GM19395 (cell line): ENCODE measurements at regions not wholly inside any gene's neighbourhood (a gene's known extent, or its start where the extent isn't known, plus 50 kb on each side); places are given as distances from the start of the nearest gene placed in this dataset.
"Not testable (repeated sequence)": the region's sequence is repeated elsewhere in the genome, so short reads cannot be mapped to it uniquely, and the experiment has no call there.

ENCODE experiments used
- ATAC-seq: cut with Tn5 transposase; IDR thresholded peaks from one replicate; pipeline ENCODE4 v1.9.1; 2021; ENCODE audit warnings: mild to moderate bottlenecking, moderate library complexity; ENCODE audit not compliant: unreplicated experiment

DNA sequence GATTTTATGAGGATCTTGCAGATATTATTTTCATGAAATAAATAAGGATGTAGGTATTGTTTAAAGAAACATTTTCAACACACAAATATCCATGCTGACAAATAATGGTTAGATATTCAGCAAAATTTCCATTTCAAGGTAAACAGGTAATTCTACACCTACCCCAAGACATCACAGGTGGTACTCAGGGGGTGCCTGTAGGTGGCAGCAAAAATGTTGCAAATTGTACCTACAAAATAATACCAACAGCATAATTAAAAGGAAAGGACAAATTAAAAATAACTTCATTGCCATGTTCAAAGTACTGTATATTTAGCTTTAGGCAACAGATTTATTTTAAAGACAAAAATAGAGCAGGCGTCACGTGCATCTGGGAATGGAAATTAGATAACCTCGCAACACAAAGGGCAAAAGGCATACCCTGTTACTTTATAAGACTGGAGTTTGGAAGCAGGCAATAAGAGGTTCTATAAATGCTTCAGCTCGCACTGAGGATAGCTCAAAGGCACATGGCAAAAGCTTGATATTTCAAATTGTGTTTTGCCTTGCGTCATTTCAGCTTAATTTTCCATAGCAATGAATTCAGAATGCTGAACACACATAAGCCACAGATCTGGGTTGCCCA is 630.5 kb downstream of the TDRD15 start:
- ATAC-seq = no peak

DNA sequence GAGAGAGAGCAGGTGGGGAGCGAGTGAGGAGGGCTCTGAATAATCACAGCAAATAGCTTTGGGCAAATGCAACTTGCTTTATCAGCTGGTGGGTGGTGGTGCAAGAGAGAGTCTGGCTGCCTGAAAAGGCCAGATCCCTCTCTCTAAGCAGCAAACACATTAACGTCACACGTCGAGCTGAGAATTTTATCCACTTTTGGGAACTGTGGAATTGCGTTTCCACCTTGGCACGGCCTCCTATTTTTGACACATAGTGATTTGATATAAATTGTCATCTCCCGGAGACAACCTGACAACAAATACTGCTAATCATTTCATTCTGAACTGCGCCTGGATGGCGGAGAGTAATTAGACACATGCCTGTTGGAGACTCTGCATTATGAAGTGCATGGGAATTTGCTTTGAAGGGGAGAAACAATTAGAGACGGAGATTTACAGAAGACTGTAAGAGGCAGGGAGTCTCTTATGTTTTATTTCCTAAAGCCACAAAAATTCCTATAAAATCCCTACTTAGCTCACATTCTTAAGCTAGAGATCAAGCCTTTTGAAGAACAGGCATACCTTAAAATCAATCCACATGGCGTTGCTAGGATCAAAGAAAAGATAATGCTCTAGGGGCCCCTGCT is 634.1 kb downstream of the TDRD15 start:
- no peak for ATAC-seq

DNA sequence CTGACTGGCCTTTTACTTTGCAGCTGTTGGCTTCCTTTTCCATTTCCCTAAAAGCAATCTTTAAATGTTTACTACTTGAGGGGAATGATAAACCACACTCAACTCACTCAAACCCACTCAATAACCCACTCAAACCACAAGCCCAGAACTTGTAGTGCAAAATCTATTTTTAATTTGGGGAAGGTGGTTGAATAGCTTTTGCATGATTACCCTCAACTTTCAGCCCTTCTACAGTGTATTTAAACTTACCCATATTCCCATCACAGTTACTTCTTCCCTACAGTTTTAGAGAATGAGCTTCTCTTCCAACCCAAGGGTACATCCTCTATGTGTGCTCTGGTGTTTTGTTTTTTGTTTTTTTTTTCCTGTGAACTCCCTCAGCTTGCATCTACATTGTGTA is 636.1 kb downstream of the TDRD15 start:
- ATAC-seq = no peak

DNA sequence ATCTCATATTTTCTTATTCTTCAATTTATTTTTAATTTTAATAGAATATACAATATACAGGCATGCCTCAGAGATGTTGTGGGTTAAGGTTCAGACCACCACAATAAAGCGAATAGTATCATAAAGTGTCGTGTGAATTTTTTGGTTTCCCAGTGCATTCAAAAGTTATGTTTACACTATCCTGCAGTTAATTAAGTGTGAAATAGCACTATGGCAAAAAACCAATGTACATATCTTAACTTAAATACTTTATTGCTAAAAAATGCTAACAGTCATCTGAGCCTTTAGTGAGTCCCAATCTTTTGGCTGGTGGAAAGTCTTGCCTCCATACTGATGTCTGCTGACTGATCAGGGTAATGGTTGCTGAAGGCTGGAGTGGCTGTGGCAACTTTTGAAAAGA is 637.6 kb downstream of the TDRD15 start:
- ATAC-seq = no peak

DNA sequence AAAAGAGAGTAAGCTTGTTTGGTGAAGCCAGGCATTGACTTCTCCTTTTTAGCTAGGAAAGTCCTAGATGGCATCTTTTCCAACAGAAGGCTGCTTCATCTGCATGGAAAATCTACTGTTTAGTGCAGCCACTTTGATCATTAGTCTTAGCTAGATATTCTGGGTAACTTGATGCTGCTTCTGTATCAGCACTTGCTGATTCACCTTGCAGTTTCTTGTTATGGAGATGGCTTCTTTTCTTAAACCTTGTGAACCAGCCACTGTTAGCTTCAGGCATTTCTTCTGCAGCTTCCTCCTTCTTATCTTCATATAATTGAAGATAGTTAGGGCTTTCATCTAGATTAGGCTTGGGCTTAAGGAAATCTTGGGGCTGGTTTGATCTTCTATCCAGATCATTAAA is 639.7 kb downstream of the TDRD15 start:
- ATAC-seq = no peak

GRCh38 chr2:21770787-21771186 is 647.0 kb downstream of the TDRD15 start:
- no peak for ATAC-seq

DNA sequence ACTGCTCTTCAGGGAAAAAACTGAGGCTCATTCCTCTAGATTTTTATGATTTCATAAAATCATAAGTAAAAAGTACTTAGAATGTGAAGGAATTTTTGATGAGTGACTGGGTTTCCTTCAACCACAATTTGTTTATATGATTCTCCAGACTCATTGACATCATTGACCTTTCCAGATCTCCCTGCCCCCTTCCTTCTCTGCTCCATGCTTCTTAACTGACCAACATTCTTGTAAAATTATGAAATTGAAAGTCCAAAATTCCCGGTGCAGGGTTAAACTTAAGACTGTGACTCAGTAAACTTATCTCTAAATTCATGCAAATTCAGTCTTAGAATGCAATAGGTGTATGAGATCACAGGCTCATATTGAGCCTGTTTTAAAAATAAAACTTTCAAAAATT is 648.9 kb downstream of the TDRD15 start:
- ATAC-seq = no peak

DNA sequence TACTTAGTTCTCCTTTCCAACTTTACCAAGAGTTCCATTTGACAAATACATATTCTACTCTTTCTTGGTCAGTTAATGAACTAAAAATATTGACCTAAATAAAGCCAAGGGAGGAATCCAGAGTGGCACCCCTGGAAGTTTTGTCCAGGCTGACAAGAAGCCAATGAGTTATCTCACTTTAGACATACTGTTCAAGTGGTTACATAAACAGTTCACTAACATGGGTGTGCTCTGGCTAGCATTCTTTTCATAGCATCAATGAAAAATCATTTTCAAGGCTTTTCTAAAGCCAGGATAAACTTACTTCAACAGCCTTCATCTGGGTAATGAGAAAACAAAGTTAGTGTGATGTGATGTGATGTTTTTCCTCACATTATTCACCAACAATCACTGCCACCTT is 649.4 kb downstream of the TDRD15 start:
- no peak for ATAC-seq

DNA sequence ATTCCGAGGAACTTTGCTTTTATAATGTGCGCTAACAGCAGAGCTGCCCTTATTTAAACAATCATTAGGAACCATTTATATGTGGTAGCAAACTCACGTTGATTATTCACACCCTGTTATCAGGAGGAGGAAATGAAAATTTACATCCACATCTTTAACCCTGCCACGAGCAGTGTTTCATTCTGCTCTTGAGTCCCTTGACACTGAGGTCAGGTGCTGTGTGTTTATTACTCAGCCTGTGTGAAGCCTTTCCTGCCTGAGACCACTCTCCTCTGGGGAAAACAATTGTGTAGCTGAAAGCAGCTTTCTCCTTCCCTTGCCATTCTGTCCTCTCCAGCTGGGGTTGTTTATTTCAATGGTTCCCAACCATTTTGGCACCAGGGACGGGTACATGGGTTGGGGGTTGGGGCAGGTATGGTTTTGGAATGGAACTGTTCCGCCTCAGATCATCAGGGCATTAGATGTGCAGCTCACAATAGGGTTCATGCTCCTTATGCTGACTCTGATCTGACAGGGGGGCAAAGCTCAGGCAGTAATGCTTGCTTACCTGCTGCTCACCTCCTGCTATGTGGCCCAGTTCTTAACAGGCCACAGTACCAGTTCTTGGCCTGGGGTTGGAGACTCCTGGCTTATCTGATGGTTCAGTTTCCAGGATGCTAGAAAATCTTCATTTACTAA is 651.1 kb downstream of the TDRD15 start:
- ATAC-seq = no peak

DNA sequence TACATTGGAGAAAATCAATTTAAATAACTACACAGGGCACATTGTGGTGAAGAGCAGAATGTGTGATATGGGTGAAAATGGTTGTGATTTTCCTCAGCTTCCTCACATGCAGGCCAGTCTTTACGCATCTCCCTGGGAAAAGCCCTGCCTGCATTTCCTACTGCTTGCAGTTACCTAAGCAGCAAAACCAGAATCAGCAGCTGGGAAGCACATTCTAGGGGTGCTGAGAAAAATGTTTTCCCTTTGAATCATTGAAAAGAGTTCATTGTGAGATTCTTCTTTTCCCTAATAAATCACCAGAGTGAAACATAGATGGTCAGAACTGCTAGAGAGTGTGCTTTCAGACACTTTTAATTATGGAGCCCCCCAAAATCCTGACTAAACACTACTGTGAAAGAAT is 656.0 kb downstream of the TDRD15 start:
- no peak for ATAC-seq

GRCh38 chr2:21781962-21782361 is 658.2 kb downstream of the TDRD15 start:
- no peak for ATAC-seq

DNA sequence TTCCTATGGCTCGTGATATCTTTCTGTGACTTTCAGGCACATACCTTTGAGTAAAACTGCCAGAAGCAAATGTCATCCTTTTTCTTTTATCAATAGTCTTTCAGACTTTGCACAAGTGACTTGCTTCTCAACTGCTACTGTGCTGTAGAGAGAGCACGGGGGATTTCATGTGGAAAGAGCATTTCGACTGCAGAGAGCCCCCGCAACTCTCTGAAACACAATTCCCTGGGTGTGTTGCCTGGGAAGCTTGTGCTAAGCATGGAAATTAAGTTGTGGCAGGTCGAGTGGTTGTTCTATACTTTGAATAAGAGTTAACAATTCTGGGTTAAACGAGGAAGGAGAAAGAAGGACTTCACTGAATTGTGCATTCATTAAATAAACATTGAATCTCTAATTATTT is 659.1 kb downstream of the TDRD15 start:
- ATAC-seq = no peak

GRCh38 chr2:21787941-21788340 is 664.2 kb downstream of the TDRD15 start:
- ATAC-seq = no peak

GRCh38 chr2:21790311-21790710 is 666.5 kb downstream of the TDRD15 start:
- ATAC-seq = not testable (repeated sequence)

- ATAC-seq = no peak
These were observed 668.8 kb downstream of the TDRD15 start for GRCh38 chr2:21792571-21792970.

DNA sequence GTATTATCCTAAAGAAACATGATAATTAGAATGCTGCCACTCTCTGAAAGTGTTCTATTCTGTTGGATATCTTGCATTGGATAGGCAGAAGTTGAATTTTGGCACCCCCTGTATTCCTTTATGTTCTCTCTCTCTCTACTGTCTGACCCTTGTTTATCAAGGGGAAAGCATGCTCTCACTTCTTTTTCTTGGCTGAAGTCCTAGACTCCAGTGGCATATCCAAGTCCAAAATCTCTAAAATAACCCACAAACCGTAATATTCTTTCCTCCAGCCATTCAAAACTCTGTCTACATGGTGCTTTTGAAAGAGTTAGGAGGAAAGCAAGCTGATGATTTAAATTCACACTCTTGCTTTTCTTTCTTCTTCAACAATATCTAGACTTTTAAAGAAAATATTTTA is 669.7 kb downstream of the TDRD15 start:
- no peak for ATAC-seq

GRCh38 chr2:21794611-21795010 is 670.8 kb downstream of the TDRD15 start:
- ATAC-seq = no peak

GRCh38 chr2:21800356-21800755 is 676.6 kb downstream of the TDRD15 start:
- no peak for ATAC-seq

DNA sequence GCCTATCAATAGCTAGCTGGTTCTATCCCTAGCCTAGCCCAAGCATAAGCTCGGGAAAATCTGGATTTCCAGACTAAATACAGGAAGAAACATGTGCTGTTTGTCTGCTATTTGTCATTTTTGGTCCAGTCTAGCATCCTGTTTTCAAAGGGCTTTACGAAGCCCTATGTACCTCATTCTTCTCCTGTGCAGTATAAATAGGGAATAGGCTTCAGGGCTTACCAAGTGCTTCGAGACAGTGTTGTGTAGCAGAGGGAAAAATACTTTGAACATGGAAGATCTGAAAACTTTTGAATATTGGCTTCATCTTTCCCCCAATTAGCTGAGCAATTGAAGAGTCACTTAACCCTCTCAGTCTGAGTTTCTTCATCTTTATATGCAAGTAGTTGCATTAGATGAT is 679.8 kb downstream of the TDRD15 start:
- ATAC-seq = no peak

GRCh38 chr2:21804151-21804550 is 680.4 kb downstream of the TDRD15 start:
- no peak for ATAC-seq

DNA sequence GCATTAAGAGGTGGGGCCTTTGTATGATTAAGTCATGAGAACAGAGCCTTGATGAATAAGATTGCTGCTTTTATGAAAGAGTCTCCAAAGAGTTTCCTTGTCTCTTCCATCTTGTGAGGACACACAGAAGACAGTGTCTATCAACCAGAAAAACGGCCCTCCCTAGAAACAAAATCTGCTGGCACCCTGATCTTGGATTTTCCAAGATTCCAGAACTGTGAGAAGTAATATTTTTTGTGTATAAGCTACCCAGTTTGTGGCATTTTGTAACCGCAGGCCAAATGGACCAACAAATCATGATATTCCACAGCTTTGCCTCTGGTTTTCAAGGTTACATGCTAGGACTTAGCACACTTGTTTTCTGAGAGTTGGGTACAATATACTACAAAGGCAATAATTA is 687.8 kb downstream of the TDRD15 start:
- no peak for ATAC-seq

- ATAC-seq = no peak
These were observed 689.0 kb downstream of the TDRD15 start for GRCh38 chr2:21812766-21813165.
